KG1 (cell line): ENCODE measurements at regions not wholly inside any gene's neighbourhood (a gene's known extent, or its start where the extent isn't known, plus 50 kb on each side); places are given as distances from the start of the nearest gene placed in this dataset.

Experiments
- DNase-seq: peaks from one replicate; lab custom pipeline; 2025; lab: John Stamatoyannopoulos, UW

DNA sequence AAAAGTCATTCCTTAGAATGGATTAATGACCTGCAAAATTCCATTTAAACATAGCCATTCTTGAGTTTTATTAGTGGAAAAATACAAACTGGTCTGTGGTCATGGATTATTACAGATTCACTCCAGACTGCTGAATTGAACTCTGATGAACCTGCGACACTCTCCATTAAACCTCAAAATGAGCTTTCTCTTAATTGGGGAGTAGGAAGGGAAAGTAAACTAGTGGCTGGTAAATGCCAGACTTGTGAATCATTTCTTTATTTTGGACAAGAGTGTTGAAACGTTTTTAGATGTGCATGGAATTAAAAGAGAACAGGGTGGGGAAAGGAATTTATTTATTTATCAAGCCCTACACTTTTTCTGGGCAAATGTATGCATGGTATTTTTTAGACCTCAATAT is 321.2 kb upstream of the FANCL start:
- no peak for DNase-seq

DNA sequence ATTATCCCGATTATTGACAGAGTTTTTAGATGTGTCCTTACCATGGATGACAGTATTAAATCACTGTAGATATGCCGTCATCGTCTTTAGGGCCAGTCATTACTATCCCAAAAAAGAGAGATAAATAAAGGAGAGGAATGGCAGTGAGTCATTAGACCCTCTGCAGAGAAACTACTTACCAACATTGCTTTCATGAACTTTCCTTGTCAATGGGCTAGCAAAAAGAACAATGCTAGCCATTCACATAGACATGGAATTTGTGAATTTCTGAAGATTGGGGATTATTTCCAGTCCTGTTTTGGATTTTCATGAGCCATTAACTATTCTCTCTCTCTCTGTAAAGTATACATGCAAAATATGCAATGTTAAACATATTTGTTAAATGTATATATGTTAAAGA is 319.4 kb upstream of the FANCL start:
- DNase-seq, result no peak

DNA sequence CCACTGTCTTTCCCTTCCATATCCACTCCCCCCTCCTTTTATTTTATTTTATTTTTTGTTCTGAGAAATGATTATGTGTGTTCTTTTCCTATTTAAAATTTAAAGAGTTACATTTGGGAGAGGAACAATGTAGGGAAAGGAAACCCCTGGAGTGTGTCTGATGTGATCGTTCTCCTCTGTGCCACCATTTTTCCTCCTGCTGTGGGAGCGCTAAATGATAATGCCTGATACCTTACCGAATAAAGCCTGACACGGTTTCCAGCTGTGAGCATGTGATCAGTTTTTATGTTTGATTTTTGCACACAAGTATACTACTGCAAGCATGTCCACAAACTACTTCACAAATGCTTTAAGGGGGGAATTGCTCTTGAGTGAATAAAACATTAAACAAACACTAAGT is 317.8 kb upstream of the FANCL start:
- DNase-seq, result no peak

DNA sequence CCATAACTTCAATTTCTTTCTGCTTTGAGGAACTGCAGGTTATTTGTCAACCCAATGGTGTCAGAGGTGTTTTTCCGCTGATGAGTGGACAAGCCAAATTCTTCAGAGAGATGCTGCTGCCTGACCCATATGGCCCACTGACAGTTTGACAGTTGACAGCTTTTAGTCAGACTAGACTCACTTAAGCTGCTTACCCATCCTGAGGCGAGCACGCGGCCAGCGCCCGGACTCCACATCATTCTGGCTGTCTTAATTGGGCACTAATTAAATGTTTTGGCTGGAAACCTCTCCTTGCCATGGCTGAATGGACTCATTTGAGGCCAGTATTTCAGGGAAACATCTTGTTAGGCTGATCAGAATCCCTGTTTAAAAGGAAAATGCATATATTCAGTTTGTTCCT is 316.1 kb upstream of the FANCL start:
- no peak for DNase-seq

DNA sequence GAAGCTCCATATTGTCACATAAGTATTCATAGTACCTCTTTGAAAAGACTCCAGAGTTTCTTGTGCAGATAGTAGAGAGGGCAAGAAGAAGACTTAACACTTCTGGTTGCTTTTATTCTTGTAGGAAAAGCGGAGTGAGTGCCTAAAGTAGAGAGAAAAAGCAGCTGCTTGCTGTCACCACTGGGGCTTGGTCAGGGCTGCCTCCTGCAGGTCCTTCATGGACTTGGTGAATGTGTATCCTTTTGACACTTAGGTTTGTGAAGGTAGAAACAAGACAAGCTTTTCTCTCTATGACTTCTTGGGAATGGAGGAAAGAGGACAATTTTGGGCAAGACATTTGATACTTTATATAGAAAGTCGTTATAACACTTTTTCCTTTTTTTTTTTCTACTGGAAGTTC is 312.8 kb upstream of the FANCL start:
- DNase-seq, result no peak

DNA sequence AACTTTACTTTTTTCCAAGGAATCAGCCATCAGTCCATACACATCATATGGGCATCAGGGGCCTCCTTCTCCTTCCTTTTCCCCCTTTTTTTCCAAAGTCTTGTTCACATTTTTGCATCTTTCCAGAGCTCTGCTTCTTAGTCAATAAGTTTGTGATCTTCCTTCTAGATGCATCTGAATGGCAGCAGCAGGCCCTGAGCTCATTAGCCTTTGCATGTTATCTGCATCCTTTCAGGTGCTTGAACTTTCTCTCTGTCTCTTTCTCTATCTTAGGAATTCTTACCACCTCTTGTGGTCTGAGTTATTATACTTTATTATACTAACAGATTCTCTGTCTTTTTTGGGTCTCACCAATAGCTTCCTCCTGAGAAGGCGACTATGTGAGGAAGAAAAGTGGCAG is 312.4 kb upstream of the FANCL start:
- no peak for DNase-seq

DNA sequence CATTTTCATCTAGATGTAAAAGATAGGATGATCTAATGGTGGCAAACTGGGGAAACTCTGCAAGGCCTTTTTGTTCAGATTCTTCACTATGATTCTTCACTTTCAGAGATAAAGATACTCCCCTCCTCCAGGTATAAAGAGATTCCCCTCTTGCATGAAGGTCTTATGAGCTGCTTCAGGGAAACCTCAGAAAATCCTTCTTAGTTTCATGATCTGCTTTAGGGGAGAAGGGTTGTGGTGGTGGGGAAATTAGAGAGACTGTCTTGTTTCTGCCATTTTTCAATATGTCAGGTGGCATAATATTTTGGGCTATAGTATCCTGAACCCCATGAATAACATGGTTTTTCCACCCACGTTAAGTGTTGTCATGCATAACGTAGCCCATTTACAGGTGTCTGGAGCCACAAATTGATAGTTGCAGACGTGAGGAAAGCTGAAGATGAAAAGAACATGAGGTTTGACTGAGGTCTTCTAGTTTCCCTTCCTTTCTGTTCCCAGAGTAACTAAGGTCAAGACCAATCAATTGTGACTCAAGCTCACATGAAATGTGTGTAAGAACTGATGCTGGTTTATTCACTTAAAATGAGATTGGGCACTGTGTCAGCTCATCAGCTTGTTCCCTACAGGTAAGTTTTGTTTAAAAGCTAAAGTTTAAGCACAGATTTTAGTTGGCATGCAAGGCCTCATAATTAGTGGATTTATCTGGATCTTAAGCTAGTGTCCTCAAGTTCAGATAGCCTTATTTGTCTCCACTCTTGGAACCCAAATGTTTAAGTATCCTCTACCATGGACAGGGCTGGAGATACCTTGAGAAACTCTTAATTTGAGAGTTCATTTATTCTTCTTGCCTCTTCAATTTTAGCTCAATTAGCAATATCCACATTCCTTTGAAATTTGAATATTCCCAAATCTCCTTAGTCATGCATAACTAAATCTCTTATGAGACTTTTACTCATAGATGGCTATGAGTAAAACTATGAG is 304.5 kb upstream of the FANCL start:
- DNase-seq, result no peak

DNA sequence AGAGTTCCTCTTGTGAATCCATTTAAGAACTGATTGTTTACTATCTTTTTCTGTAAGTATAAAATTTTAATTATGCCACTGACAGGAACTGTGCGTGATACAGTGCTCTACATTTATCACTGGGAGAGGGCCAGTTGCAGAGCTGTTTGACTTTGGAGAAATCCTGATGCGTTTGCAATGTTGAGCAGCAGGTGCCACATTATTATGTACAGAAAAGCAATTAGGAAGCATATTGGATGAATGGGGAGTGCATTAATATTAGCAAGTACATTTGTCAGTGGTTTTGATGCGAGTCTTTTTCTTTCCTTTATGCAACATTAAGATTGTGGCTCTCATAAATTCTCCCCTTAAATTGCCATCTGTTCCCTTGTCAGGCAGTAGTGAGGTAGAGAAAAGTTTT is 302.3 kb upstream of the FANCL start:
- DNase-seq, result no peak

DNA sequence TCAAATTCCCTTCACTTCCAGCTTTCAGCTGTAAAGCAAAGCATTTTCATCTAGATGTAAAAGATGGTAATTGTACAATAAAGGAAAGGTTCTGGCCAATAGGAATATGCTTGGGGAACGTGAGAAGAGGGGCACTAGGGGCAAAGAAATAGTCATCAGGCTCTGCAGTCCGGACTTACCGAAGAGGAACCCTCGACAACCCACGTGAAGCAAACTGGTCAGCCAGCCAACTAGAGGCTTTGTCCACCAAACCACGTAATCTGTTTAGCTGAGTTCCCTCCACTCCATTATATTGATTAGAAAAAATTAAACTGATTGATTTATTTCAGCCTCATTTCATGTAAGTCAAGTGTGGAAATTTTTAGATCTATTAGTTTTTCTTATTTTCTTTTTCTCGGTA is 300.4 kb upstream of the FANCL start:
- DNase-seq, result no peak

DNA sequence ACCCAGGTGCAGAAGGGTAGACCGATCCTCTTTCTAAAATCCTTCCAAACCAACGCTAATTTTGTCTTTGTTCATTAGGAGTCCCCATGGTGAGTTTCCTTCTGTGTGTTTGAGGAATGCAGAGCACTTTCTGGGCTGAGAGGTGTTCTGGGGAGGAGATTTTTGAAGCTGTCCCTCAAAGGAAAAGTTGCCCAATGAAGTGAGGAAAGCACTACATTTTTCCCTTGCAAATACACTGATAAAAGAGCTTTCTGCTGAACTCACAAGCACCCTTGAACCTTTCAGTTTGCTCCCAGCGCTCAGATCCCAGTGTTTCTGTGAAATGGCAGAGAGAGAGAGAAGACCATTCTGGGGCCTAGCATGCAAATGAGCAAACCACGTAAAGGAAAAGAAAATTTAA is 299.6 kb upstream of the FANCL start:
- no peak for DNase-seq

DNA sequence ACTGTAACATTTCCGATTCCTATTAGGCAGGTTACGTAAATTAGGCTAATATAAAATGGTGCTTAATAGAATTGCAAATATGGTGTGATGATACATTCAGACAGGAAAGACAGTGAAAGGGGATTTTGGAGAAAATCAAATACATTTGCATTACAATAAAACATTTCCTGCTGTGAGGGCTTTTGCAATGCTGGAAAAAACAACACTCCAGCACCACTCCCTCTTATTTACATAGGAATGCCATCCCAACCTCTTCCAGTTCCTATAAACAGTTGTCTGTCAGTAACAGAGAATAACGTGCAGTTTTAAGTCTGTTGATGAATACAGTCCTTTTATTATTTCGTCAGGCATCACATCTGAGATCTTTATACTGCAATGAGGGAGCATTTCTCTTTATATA is 298.8 kb upstream of the FANCL start:
- no peak for DNase-seq

DNA sequence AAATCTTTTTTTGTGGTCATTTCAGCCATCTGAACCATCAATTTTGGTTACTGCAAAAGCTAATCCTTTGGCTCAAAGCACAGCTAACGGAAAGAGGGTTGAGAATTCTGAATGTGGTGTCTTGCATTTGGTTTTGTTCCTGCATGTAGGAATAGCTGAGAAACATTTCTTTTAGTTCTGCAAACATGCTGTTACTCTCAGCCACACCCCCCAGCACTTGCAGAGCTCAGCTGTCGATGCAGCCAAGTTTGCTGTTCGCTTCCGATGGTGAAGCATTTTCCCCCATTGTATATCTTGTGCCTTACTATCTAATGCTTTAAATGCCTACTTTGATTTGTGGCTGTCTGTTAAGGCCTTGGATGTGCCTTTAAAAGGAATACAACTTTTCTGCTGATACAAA is 294.9 kb upstream of the FANCL start:
- no peak for DNase-seq

DNA sequence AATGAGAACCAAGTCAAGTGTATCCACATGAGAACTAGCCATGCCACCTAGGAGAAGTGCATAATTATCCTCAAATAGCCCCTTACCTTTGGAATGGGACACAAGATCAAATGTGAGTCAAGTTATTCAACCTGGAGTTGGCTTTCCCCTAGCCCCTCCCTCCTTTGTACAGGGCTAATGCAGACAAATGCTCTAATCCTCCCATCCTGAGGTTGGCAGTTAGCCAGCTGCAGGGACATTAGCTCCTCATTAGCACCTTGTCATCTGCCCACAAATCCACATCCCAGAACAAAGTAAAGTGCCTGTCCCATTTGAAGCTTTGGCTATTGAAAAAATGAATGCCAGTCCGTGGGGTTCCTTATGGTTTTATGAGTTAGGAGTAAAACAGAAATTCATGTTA is 294.1 kb upstream of the FANCL start:
- no peak for DNase-seq

DNA sequence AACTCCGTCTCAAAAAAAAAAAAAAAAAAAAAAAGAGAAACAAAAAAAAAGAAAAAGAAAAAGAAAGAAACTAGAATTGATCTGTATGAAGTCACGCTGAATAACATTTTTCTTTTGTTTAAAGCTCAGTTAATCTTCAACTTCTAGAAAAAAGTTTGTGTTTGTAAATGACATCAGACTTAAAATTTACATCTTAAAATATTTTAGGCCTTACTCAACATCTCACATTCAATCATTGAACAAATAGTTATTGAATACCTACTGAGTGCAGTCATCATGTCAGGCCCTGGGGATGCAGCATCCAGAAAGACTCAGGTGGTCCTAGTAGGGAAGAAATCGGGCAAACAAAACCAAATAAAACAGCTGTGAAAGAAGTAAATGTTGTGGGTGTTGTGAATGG is 292.3 kb upstream of the FANCL start:
- no peak for DNase-seq

DNA sequence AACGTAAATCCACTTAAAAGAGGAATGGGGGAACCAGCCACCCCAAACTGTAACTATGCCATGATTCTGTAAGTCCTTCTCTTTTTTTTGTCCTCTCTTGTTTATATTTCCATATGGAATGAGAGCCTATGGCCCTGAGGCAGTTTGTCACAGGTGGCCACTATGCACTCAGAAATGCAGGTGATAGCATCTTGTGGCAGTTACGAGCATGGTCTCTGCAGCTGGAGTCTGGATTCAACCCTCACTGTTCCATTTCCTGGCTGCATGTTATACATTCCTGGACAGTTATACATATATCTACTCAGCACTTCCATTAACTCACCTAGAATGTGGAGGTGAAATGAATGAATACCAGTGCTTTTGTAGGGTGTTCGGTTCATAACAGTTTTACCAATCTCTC is 291.5 kb upstream of the FANCL start:
- no peak for DNase-seq

DNA sequence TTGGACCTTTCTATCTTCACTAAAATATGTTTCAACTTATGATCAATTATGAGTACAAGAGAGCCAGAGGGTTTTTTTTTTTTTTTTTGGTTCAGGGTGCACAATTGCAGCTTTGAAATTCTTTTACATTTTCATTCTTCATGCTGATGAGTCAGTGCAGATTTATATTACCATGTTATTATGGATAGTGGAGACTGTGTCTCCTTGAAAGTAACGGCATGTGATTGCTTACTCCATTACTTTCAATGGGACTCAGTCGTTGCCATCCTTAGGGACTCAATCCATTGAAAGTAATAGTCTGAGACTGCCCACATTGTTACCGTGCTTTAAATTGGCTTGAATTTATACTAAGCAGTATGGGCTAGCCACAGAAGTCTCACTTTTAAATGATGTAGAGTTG is 286.5 kb upstream of the FANCL start:
- DNase-seq, result no peak

DNA sequence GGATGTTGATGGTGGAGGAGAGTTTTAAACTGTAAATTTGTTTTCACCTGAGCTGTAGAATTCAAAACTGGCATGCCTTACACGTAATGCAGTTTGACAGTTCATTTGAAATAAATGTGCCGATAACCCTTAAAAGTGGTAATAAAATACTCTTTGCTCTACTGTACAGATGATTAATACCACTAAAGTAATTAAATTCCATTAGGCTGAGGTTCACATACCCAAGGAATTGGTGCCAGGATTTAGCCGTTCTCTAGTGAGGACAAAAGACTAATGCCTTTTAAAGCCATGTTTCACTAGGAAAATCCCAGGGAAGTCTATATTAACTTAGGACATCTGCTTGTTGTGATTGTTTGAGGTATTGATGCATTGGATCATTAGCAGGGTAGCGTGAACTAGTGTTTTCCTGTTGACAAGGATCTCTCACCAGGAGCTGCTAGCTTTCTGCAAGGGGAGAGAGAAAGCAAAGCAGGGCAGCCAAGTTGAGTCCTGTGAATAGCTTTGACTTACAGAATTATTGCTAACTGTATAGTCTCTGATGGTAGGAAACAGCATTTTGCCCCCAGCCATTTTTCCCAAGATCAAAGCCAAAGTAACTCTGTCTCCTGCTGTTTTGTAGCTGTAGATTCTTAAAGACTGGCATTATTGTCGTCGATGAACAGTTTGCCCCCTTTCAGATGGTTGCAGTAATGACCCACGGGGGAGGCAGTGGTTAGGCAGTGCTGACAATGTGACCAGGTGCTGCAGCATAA is 280.9 kb upstream of the FANCL start:
- DNase-seq, result no peak

DNA sequence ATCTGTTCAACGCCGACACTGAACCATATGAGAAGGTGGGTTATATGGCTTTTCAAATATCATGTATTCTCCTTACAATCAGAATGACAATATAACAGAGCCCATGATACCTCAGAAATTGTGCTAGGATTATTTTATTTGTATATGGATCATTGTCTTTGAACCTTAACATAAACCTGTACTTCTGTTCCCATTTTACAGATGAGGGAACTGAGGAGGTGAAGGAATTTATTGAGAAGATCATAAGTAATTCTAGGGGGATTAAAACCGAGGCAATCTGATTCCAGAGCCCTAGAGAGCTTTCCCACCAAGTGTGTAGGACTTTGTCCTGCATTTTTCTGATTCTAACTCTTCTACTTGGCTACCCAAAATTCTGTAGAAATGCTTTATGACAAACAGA is 279.8 kb upstream of the FANCL start:
- no peak for DNase-seq

DNA sequence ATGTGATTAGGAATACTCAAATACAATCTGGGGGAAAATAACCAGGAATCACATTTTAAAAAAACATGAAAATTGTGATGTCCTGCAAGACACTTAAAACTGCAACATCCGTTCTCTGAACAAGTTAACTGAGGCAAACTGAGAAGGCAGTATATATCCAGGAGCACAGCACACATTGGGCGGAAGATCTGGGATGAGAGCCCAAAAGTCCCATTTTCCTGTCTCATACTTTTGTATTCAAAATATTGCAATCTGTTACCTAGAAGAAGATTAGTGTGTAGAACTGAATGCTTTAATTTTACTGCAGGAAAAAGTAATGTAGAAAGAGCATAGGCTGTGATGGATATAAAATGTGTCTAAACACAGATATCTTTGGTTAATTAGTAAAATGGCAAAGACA is 276.8 kb upstream of the FANCL start:
- DNase-seq, result no peak

DNA sequence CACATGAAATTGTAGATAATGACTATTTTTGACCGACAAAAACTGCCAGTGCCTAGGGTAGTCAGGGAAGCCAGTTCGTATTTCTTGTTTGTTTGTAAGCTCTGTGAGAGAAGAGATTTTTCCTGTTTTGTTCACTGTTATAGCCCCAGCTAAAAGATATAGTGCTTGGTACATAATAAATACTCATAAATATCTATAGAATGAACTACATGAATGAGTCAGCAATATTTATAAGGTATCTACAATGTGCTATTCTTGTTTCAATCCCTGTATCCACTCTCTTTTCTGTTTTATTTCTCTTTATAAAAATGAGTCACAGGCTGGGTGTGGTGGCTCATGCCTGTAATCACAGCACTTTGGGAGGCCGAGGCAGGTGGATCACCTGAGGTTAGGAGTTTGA is 275.6 kb upstream of the FANCL start:
- no peak for DNase-seq

DNA sequence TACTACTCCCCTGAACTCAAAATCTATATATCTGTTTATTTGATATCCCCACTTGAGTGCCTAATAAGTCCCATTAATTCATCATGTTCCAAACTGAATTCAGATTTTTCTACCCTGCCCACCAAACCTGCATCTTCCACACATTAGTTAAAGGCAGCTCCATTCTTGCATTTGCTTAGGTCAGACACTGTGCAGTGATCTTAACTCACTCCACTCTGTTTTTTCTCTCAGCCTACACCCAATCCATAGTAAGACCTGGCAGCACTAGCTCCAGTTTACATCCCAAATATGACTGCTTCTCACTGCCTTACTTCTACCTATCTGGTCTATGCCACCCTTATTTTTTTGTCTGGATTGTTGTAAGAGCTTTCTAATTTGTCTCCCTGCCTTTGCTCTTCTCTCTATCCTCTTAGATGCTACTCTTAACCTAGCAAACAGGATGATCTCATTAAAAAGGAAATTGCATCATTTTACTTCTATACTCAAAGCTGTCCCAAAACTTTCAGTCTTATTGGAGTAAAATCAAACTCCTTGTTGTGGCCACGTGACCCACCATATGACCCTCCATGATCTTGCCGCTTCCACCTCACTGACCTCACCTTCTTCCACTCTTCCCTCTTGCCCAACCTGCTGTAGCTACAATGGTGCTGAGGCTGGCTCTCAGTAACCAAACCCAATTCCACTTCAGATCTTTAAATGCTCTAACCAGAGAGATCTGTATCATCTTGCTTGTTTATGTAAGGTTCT is 274.9 kb upstream of the FANCL start:
- DNase-seq, result no peak

DNA sequence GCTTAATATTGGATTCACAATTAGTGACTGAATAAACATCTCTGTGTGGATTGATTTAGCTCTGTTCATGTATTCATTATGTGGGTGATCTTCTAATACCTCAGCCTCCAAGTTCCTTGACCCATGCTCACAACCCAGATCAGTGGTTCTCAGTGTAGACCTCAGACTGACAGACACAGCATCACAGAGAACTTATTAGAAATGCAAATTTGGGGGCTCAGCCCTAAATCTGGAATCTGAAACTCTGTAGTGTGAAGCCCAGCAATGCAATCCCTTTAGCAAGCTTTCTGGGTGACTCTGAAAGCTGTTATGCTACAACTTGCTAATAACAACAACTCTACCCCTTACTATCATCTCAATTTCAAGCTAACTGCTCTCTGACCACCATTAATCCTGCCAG is 273.1 kb upstream of the FANCL start:
- DNase-seq, result no peak

DNA sequence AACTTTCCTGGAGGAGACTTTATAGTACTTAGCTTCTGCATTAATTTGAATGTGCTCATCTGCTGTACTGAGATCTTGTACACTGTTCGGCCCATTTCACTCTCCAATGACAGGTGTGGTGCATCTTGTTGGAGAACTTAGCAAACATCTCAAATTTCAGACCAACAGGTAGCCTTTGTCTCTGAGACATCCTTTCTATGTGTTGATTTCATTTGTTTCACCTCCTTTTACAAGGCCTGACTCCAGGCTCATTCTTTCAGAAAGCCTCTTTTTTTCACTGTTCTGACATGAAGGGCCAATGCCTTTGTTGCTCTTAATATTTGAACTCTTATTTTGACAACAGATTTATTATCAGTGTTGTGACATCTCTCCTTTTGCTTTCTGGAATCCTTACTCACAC is 271.8 kb upstream of the FANCL start:
- no peak for DNase-seq
